NB4 (cell line): ENCODE measurements at regions not wholly inside any gene's neighbourhood (a gene's known extent, or its start where the extent isn't known, plus 50 kb on each side); places are given as distances from the start of the nearest gene placed in this dataset.
"Not testable (repeated sequence)": the region's sequence is repeated elsewhere in the genome, so short reads cannot be mapped to it uniquely, and the experiment has no call there.

Source experiments
- DNase-seq: peaks from one replicate; pipeline ENCODE4 v3.0.0; 2010; ENCODE audit warnings: low read depth
- H3K4me3 ChIP-seq: one replicate; pipeline ENCODE4 v1.5.1; 2011; ENCODE audit warnings: mild to moderate bottlenecking, low read depth, low read length, moderate library complexity
- MYC ChIP-seq: IDR thresholded peaks from 2 replicates; pipeline ENCODE4 v1.6.1; 2011; ENCODE audit warnings: low read depth, low read length
- POLR2A ChIP-seq: IDR thresholded peaks from 2 replicates; pipeline ENCODE4 v1.6.1; 2011; ENCODE audit warnings: mild to moderate bottlenecking; ENCODE audit not compliant: insufficient read length; ENCODE audit errors: extremely low read depth
- TF ChIP-seq, protein P1 (sequence below): IDR thresholded peaks from 2 replicates; pipeline ENCODE4 v1.6.1; 2011; ENCODE audit warnings: low read depth, low read length
- TF ChIP-seq, protein P2 (sequence below): IDR thresholded peaks from one replicate; pipeline ENCODE4 v1.5.1; 2012; ENCODE audit warnings: low read depth, low read length

DNA sequence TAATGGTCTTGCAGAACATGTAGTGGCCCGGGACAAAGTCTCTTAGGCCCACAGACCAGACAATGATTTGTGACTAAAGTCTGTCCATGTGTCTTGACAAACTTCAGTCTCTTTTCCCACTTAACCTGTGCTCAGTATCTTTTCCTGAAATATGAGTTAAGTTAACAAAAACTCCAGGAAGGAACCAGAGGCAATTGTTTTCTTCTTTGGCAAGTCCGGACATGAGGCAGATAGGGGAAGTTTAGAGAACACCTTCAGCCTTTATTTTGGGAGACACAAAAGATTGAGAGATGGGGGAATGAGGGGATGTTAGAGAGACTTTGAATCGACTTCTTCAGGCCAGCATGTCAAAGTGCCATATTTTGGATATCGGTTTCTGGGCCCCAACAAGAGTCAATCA, 80.2 kb upstream of the FRMPD4 start:
- H3K4me3 ChIP-seq = no peak overlapping the region
- no peak for TF ChIP-seq POLR2A
- DNase-seq = no peak

DNA sequence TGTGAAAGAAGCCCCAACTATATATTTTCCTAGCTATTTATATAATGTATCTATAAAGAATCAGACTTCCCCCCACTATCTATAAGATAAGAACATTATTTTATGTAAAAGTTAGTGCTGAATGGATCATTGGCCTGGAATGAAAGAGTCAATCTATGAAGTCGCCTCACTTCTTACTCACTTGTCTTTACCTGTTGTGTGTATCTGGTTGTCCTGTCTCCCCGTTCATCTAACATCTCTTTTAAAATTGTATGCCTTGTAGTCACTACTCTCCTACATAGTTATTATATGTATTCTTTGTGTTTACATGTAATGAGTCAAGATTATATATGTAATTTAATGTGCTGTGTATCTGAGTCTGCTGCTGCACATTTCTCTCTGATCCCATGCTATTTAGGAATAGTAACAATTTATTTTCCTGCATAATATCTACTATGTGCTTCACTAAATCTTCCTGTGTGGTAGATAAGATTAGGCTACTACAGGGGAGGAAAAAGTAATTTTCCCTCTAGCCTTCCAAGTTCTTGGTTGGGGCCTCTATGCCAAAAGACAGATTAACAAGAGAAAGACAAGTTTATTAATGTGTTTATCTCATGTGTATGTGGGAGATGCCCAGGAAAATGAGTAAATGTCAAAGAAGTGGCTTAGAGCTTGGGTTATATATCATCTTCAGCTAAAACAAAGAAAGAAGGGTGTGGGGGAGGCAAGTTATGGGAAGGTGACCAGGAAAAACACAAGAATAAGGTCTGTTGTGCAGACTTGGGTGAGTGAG, 77.6 kb upstream of the FRMPD4 start:
- no peak for DNase-seq
- TF ChIP-seq, protein P1, sequence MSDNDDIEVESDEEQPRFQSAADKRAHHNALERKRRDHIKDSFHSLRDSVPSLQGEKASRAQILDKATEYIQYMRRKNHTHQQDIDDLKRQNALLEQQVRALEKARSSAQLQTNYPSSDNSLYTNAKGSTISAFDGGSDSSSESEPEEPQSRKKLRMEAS = no peak
- TF ChIP-seq MYC = no peak
- TF ChIP-seq, protein P2, sequence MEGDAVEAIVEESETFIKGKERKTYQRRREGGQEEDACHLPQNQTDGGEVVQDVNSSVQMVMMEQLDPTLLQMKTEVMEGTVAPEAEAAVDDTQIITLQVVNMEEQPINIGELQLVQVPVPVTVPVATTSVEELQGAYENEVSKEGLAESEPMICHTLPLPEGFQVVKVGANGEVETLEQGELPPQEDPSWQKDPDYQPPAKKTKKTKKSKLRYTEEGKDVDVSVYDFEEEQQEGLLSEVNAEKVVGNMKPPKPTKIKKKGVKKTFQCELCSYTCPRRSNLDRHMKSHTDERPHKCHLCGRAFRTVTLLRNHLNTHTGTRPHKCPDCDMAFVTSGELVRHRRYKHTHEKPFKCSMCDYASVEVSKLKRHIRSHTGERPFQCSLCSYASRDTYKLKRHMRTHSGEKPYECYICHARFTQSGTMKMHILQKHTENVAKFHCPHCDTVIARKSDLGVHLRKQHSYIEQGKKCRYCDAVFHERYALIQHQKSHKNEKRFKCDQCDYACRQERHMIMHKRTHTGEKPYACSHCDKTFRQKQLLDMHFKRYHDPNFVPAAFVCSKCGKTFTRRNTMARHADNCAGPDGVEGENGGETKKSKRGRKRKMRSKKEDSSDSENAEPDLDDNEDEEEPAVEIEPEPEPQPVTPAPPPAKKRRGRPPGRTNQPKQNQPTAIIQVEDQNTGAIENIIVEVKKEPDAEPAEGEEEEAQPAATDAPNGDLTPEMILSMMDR = no peak
- TF ChIP-seq POLR2A = no peak
- no peak overlapping the region for H3K4me3 ChIP-seq

DNA sequence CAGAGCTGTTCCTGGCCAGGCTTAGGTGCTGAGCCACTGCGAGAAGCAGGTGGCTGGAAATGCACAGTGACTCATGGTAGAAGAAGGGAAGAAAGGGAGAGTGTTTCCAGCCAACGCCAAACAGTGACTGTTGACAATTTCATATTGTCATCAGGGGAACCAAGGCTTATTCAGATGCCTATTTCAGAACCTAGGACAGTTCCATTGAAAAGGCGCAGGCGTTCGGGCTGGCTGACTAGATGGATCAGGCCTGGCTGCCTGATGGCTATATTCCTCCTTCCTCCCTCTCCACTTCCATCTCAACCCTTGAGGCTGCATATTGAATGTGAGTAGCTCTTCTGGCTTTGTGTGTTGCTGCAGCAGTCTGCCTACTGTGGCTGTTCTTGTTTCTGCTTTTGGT, 73.0 kb upstream of the FRMPD4 start:
- peak; percentile 13 for DNase-seq
- H3K4me3 ChIP-seq = no peak overlapping the region
- no peak for TF ChIP-seq MYC
- TF ChIP-seq, protein P2 = no peak

DNA sequence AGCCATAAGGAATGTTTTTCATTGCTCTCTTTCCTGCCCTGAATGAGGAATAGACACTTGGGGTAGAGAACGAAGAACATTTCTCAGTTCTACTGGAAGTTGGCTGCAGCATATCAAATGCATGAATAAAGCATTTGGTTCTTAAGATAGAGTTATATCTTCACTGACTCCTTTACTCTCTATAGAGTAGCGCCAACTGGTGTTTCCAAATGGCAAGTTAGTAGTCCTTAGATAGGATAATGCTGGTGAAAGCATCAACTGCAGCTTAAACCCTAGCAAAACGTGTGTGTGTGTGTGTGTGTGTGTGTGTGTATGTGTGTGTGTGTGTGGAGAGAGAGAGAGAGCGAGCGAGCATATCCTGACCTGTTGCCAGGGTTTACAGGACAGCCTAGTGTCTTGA, 62.2 kb upstream of the FRMPD4 start:
- H3K4me3 ChIP-seq = no peak overlapping the region
- DNase-seq = no peak
- TF ChIP-seq POLR2A (no peak), MYC (no peak)
- TF ChIP-seq, protein P1 = no peak

DNA sequence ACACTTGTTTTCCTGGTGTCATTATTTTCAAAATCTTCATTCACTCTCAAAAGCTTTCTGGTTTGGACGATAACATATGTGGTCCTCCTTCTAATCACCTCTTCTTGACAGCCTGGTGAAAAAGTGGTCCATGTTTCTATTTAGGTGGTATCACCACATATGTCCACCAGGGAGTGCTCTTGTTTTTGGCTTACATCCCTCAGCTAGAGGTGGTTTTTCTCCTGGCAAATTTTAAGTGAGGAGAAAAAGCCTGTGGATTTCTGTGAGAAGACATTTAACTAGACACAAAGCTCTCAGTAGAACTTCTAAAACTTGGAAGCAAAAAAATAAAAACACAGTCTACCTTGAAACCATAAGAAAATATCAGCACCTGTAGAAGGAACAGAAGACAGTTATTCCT, 58.0 kb upstream of the FRMPD4 start:
- DNase-seq = peak; percentile 29
- TF ChIP-seq MYC (no peak), POLR2A (no peak)
- TF ChIP-seq, protein P2 = peak; percentile 32
- no peak overlapping the region for H3K4me3 ChIP-seq

DNA sequence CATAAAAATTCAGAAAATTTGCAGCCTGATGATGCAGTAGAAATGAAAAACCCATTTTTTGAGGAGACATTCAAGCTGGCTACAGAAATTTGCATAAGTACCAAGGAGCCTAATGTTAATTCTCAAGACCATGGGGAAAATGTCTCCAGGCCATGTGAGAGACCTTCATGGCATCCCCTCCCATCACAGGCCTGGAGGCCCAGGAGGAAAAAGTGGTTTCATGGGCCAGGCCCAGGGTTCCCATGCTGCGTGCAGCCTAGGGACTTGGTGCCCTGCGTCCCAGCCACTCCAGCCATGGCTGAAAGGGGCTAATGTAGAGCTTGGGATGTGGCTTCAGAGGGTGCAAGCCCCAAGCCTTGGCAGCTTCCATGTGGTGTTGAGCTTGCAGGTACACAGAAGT, 55.3 kb upstream of the FRMPD4 start:
- DNase-seq, H3K4me3 ChIP-seq: not testable (repeated sequence)
